ENCODE measurements at regions not wholly inside any gene's neighbourhood (a gene's known extent, or its start where the extent isn't known, plus 50 kb on each side); places are given as distances from the start of the nearest gene placed in this dataset.

DNA sequence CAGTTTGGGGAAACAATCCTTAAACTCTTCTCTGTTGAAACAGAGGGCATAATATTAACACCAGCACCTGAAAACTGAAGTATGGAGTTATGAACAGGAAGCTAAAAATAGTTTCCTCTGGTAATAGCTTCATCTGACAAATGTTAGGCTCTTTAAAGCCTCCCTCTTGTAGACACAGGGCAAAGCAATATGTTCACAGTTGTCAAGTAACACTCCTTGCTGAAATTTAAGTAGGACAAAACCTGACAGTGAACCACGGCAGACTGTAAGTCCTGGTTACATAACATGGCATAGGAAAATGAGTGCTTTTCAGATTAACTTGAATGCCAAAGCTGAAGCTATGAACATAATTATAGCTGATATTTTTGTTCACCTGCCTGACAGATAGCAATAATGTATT lies 172.9 kb downstream of the CMPK2 start:
- DNase-seq = no peak

DNA sequence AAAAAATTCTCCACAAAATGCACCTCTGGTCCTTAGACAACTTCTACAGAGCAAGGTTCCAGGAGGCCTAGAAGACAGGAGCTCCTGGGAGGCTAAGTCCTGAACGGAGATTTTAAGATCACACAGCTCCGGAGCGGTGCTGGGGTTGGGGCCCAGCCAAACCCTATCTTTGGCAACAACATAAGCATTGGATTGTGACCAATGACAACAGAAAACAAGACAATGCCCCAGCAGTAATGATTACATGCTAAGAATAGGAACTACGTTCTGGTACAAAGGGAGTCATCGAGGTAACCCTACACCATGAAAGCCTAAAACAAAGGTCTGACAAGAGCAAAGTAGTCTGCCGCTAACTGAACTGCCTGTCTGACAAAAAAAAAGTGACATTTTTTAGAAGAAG lies 171.2 kb downstream of the CMPK2 start:
- DNase-seq = no peak

DNA sequence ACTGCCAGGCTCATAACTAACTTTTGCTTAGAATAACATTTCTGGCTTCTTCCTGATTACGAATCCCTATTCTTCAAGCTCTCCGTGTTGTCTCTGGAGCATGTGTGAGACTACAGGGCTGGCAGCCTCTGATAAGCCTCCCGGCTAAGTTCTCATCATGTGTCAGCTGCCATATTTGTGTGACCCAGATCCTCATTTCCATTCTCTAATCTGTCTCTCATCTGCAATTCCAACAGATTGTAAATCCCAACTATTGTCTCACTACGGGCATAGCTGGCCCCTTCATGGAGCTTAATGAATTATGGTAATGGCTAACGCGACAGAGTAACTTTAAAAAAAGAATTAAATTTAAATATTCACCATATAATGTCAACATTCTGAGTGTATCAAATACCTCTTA lies 165.4 kb downstream of the CMPK2 start:
- no peak for DNase-seq

DNA sequence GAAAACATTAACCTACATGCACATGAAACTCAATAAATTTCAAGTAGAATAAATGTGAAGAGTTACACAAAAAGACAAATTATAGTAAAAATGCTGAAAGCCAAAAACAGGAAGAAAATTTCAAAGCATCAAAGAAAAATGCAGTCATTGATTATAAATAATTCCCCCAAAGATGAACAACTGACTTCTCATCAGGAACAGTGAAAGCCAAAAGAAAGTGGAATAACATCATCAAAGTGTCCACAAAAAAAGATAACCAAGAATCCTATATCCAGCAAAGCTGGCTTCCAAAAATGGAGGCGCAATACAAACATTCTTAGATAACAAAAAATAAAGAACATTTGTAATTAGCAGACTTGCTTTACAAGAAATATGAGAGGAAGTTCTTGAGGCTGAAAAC lies 161.6 kb downstream of the CMPK2 start:
- no peak for DNase-seq

DNA sequence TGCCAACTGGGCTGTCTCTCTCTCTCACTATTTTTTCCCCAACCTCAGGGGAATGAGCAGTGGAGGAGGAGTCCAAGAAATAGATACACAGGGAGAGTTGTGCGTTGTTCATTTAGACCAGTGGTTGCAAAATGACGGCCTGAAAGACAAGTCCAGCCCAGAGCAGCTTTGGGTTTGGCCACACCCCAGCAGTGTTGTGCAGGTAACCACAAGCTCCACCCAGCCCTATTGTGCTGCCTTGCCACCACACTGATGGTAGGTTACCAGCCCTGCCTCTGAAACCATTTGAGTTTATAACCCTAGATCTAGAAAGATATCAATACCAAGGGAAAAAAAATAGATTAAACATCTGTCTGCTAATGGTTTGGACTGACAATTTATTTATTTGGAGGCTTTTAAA lies 144.3 kb downstream of the CMPK2 start:
- DNase-seq = no peak

DNA sequence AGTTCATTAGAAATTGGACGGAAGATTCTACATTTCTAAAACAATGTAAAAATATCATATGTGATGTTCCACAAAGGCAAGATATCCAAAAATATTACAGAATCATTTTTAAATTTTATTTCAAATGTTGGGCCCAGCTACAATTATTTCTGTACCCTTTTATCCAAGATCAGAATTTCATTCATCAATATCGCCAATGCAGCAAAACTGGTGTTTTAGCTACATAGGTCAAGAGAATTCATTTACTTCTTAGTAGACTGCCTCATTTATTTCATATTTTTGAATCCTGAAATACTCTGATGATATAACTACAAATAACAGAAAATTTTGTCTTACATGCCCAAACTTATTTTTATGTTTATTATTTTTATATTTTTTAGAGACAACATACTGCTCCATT lies 143.1 kb downstream of the CMPK2 start:
- no peak for DNase-seq

DNA sequence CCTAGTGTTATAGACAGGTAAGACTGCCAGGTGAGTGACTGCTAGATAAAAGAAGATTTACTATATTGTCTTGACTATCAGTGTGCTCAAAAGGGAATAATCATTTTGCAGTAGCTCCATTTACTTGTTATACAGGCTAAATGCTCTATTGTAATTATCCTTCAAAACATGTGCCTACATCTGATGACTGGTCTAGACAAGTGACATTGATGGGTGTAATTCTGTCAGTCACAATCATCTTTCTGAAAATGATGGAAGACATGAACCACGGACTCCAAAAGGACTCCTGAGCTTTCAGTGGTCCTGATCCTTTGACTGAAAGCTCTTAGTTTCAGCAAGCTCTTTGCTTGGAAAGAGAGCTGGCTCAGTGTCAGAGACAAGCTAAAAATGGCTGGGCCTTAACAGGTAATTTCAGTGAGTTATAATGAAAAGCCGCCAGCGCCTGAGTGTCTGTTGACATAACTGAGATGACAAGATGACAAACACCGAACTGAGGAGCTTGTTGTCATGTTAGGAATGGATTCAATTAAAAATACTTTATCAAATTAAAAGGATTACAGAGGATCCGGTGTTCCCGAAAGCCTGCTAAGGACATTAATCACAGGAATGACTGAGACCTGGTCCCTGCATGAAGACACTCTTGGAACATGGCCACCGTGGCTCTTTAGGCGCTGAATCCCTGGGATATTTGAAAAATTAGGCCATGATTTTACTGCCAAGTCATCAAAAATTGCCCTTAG lies 141.7 kb downstream of the CMPK2 start:
- no peak for DNase-seq

DNA sequence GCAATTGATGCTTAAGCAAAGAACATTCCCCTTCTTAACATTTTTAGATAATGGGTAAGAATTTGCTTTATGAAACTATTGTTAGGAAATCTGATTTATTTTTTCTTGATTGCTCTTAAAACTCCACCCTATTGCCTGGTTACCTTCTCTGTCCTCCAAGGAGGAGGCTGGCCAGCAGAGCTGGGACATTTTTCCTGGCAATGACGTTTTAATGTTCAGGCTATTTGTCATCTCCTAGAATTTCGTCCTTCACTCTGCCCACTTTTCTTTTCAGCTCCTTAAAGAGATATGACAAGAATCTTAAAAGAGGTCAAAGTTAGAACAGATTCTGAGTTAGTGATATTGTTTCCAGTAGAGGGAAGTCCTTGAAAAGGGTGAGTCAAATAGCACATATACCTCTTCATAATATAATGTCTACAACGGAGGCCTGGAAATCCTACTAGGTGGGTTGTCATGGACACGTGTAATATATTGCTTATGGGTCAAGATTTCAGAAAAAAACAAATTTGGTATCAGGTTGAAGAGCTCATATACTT lies 141.0 kb downstream of the CMPK2 start:
- no peak for DNase-seq

DNA sequence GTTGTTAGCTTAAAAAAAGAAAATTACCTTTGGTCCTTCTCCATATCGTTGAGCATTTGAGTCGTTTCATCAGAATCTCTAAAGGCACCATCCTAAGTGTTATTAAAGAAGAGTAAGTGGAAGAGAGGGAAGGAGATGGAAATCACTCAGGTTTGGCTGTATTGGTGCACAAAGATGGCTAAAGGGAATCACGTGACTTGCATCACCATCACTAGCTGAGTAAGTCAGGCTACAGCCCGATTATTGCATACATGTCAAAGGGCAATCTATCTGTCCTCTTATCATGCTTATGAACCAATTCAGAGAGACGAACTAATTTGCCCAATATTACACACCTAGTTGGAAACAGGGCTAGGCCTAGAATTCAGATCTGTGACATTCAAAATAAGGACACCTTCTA lies 137.6 kb downstream of the CMPK2 start:
- DNase-seq = no peak

DNA sequence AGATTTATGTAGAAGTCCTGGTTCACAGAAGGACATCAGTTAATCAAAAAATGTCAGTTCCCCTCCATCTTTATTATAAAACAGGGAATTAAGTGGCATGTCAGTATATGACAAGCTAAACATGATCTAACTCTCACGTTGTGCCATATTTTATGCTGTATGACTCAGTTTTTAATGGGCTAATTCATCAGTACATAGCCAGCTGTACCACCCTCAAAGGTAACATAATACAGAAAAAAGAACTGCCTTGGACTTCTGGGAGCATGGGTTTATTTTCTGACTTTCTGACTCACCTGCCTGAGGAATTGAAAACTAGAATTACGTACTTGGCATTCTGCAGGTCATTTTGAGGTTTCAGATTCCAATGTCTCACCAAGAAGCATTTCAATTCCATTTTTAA lies 135.7 kb downstream of the CMPK2 start:
- DNase-seq = no peak

DNA sequence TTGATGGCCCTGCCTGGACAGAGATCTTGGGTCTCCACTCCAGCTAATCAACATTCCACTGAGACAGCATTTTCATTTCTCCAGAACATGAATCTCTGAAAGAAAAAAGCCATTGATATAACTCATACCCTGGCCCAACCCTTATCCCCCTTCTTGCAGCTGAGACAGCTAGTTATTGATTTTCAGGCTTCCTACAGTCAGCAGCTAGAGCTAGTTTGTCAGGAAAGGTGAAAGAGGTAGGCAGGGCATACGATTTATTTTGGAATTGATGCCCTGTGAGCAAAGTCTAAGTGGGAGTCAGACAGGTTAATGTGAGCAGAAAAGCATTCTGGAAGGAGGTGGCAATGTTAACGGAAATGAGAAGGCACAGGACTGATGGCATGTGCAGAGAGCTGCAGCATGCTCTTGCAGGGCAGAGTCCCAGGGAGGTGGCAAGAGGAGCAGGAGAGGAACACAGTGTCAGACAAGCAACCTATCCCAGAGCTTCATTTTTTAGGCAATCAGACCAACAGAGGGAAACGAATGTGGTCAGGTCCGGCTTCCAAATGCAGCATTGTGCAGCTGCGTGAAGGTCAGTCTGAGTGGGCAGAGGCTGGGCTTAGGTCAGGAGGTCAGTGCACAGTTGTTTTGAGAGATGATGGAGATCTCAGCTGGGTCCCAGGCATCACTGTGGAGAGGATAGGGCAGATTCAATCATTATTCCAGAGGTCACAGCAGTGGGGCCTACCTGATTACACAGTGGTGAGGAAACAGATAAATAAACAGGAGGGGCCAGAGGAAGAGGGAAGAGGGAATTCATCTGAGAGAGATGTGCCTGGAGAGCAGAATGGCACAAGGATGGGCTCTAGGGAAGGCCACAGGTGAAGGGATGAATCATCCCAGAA lies 134.8 kb downstream of the CMPK2 start:
- DNase-seq = no peak

DNA sequence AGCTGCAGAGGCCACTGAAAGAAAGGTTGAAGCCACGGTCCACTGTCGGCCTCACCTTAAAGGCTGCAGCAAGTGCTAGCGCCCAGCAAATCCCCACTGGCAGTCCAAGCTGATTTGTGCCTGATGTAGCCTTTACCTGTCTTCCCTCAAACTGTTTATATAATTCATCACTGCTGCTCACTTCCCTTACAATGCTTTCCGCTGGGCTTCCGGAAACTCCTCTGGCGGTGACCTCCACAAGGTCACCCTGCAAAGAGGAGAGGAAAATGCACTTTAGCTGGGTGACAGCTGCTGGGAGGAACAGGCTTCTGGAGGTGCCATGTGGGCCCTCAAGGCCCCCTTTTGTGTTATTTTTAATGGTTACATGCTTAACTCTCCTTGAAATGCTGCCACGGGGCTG lies 126.2 kb downstream of the CMPK2 start:
- no peak for DNase-seq

DNA sequence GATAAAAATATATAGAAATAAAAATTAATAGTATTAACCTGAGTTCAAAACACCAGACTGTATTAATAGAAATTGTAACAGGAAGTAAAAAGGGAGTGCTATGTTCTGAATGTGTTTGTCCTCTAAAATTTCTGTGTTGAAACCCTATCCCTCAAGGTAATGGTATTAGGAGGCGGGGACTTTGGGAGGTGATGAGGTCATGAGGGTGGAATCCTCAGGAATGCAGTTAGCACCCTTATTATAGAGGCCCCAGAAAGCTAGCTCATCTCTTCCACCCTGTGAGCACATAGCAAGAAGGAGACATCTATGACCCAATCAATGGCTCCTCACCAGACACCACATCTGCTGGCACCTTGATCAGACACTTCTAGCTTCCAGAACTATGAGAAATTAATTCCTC lies 124.5 kb downstream of the CMPK2 start:
- DNase-seq = no peak

DNA sequence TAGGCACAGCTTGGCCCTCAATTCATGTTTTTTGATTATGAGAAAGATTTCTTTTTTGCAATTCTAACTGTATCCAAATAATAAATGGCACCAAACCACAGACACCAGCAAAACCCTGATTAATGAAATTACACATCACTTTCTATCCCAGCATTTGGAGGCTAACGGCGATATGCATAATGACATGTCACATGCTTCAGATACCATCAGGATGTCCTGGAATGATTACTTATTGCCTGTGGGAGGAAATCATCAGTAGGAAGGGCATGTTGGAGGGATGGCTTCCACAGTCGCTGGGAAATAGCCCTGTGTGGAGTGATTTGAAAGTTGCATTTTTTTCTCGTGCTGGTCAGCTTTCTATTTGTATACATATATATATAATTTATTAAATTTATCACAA lies 121.7 kb downstream of the CMPK2 start:
- DNase-seq = no peak

DNA sequence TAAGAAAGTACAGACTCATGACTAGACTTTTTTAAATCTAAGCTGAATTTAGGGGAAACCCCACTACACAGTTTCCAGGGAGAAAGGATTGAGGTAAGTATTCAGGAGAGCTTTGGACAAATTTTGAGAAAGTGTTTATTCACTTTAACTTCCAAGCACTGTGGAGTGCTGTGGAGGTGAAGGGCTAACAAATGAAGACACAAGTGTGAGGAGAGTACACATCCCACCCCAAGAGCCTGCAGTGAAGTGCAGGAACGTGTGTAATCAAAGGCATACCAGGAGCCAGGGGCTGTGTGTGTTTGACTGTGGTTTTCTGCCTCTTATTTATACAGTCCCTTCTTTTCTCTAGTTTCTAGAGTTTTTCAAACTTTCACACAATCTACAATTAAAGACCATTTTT lies 118.3 kb downstream of the CMPK2 start:
- no peak for DNase-seq

DNA sequence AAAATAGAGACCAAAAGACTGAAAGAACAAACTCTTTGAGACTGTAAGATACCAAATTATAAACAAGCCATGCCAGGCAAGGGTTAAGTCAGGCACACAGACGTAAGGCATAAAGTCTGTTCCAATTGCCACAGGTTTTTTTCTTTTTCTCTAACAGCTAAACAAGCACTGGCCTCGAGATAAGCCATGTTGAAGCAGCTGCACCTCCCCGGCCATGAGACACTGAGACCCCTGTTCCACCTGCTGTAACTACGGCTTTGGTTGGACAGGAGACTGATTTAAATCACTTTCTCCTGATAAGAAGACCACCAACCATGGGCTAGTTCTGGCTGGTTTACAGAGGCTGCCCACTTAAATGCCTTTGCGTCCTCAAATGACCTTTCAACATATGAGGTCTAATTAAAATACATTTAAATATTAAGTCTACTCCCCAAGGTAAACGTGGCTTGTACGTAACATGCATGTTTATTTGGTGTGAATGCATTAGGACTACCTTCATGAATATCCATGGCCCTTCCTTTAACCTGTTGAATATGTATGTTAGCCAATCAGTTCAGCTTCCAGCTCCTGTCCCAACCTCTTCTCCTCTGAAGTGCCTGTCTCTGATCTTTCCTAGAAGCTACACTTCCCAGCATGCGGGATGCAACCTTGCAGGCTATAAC lies 117.2 kb downstream of the CMPK2 start:
- DNase-seq = no peak

DNA sequence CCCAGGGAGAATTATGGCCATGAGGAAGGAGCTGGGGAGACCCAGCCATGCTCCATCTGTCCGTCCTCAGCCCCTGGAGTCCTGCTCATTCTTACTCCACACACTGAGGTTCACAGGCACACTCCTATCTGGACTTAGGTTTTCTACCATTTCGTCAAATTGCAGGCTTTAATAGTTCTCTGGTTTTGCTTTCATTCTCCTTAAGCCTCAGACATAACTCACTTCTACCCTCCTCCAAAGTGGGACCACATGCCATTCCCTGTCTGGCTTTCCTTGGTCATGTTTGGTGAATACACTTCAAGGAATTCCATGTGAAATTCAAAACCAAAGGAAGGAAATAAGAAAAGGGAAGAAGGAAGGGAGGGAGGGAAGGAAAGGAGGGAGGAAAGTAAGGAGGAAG lies 115.7 kb downstream of the CMPK2 start:
- no peak for DNase-seq

DNA sequence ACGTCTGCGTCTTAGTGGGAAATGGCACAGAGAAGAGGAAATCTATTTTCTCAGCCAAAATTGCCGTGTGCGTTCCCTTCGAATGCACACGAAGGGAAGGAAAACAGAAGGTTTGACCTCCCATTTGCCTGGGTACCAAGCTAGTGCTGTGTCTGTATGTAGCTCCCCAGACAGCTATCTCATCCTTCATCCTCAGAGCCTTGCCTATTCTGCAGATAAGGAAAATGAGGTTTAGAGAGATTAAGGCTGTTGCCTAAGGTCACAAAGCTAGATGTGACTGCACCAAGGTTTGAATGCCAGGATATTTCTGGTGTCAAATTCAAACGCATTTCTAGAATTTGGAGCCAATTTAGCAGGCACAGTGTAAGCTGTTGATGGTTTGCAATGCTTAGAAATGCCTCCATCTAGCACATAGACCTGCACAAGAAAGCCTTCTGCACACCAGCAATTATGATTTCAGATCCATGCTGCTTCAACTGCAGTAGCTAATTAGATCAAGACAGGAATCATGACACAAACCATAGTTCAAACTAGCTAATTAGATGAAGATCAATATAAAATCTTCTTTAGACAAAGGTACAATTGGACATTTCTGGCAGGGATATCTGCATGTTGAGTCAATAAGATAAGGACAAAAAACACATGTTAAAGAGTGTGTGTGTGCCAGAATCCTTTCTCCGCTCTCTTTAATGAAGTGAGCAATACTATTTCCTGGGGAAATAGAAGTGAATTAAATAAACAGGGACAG lies 115.1 kb downstream of the CMPK2 start:
- no peak for DNase-seq

DNA sequence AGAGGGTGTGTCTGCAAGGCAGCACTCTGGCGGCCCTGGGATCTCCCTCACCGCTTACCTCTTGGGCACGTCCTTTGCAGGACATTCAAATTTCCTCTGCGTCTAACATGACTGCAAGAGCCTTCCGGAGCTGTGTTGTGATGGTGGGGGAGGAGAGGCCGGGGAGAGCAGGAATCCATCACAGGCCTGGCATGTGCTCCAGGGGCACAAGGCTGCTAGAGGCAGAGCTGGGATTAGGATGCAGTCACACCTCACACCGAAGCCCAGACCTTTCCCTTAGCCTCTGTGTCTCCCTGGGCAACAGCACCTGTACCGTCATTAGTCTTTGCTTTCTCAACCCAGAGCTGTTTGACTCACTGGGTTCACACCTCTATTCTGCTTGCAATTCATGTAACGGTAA lies 111.3 kb downstream of the CMPK2 start:
- no peak for DNase-seq

DNA sequence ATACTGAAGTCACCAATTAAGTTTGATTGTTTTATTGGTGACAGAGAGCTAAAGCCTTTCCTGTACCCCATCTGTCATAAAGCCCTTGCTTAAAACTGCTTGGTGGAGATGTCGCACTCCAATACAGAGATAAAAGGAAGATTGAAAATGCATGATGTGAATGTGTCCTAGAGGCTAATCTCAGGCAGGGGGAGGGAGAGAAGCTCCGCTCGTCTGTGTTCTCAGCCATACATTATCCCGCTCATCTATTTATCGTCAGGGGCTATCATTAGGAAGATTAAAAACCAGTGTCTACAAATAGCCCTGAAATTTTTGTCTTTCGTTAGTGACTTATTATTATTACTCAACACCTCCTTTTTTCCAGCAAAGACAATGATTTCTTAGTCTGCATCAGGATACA lies 110.3 kb downstream of the CMPK2 start:
- no peak for DNase-seq

DNA sequence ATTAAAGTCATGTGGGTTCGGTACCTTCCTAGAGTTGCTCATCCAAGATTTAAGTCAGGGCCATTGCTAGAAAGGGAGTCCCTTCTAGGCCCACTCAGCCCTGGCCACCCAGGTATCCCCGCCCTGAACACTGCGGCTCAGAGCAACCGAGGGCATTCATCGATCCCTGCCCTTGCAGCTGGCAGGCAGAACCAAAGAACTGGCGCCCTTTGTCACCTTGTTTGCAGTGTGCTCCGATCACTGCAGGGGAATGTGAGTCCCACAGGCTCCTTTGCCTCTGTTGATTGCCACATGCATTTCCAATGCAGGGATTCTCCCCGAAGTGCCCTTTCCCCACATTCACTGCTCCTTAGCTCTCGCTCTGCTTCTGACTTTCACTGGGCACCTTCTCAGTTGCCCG lies 108.5 kb downstream of the CMPK2 start:
- DNase-seq = no peak

DNA sequence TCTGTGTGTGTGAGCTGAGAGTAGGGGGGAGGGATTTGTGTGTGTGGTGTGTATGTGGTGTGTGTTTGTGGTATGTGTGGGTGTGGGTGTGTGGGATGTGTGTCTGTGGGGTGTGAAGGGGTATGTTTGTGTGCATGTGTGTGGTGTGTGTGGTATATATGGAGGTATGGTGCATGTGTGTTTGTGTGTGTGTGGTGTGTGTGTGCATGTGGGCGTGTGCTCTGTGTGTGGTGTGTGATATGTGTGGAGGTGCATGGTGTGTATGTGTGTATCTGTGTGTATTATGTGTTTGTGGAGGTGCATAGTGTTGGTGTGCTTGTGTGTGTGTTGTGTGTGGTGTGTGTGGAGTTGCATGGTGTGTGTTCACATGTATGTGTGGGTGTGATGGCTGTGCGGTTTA lies 106.0 kb downstream of the CMPK2 start:
- no peak for DNase-seq

DNA sequence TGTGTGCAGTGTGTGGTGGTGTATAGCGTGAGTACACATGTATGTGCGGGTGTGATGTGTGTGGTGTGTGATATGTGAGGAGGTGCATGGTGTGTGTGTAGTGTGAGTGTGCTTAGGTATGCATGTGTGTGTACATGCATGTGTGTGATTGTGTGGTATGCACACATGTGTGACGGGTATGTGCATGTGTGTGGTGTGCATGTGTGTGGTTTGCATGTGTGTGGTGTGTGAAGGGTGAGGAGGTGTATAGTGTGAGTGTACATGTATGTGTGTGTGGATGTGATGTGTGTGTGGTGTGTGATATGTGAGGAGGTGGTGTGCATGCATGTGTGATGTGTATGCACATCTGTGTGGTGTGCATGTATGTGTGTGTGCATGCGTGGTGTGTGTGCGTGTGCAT lies 105.6 kb downstream of the CMPK2 start:
- no peak for DNase-seq
